Rectal smooth muscle tissue (tissue), 1 donor: ENCODE measurements at regions not wholly inside any gene's neighbourhood (a gene's known extent, or its start where the extent isn't known, plus 50 kb on each side); places are given as distances from the start of the nearest gene placed in this dataset.
"Not testable (repeated sequence)": the region's sequence is repeated elsewhere in the genome, so short reads cannot be mapped to it uniquely, and the experiment has no call there.

Experiments
- H3K27ac ChIP-seq: one replicate; pipeline ENCODE4 v1.7.0; 2013; ENCODE audit warnings: low read depth, low read length, inconsistent platforms
- H3K27me3 ChIP-seq: one replicate; pipeline ENCODE4 v1.7.0; 2013; ENCODE audit warnings: low read length; ENCODE audit not compliant: control insufficient read depth, insufficient read depth
- H3K36me3 ChIP-seq: one replicate; pipeline ENCODE4 v1.7.0; 2013; ENCODE audit warnings: low read length; ENCODE audit not compliant: control insufficient read depth, insufficient read depth
- H3K4me1 ChIP-seq: one replicate; pipeline ENCODE4 v1.7.0; 2013; ENCODE audit warnings: low read length; ENCODE audit not compliant: control insufficient read depth, insufficient read depth
- H3K4me3 ChIP-seq: one replicate; pipeline ENCODE4 v1.7.0; 2013; ENCODE audit warnings: low read length
- H3K9ac ChIP-seq: one replicate; pipeline ENCODE4 v1.7.0; 2013; ENCODE audit warnings: low read length

- no peak overlapping the region for H3K27ac ChIP-seq
- no peaks in the 10 kb centered on the region for H3K4me1 ChIP-seq
- H3K9ac ChIP-seq, result no peak overlapping the region
- H3K4me3 ChIP-seq, result no peak overlapping the region
- no peaks in the 10 kb centered on the region for H3K27me3 ChIP-seq
- no peaks in the 10 kb centered on the region for H3K36me3 ChIP-seq
Observed at GRCh38 chr18:67140495-67140894, 376.0 kb downstream of the DSEL start.

- Histone ChIP-seq H3K27me3 (no peaks in the 10 kb centered on the region), H3K36me3 (no peaks in the 10 kb centered on the region), H3K4me3 (no peak overlapping the region), H3K4me1 (no peaks in the 10 kb centered on the region), H3K27ac (no peak overlapping the region), H3K9ac (no peak overlapping the region)
Observed at GRCh38 chr18:67139899-67140298, 376.6 kb downstream of the DSEL start.

- H3K36me3 ChIP-seq, result no peaks in the 10 kb centered on the region
- H3K4me1 ChIP-seq, result no peaks in the 10 kb centered on the region
- no peak overlapping the region for H3K9ac ChIP-seq
- no peak overlapping the region for H3K27ac ChIP-seq
- H3K27me3 ChIP-seq, result no peaks in the 10 kb centered on the region
- no peak overlapping the region for H3K4me3 ChIP-seq
Observed at GRCh38 chr18:67135981-67136380, 380.5 kb downstream of the DSEL start.

- Histone ChIP-seq H3K9ac (no peak overlapping the region), H3K27me3 (no peaks in the 10 kb centered on the region), H3K4me3 (no peak overlapping the region)
Observed at GRCh38 chr18:67134911-67135310, 381.6 kb downstream of the DSEL start.

GRCh38 chr18:67133669-67134068, 382.9 kb downstream of the DSEL start:
- H3K4me1 ChIP-seq, result no peaks in the 10 kb centered on the region
- H3K9ac ChIP-seq, result no peak overlapping the region
- H3K27me3 ChIP-seq, result no peaks in the 10 kb centered on the region
- H3K4me3 ChIP-seq, result no peak overlapping the region
- H3K36me3 ChIP-seq, result no peaks in the 10 kb centered on the region
- no peak overlapping the region for H3K27ac ChIP-seq

More at GRCh38 chr18:67134911-67135310, 381.6 kb downstream of the DSEL start:
- Histone ChIP-seq H3K4me1 (no peaks in the 10 kb centered on the region), H3K36me3 (no peaks in the 10 kb centered on the region), H3K27ac (no peak overlapping the region)

- Histone ChIP-seq H3K36me3 (no peaks in the 10 kb centered on the region), H3K9ac (no peak overlapping the region), H3K4me1 (no peaks in the 10 kb centered on the region), H3K4me3 (no peak overlapping the region), H3K27me3 (no peaks in the 10 kb centered on the region), H3K27ac (no peak overlapping the region)
Observed at GRCh38 chr18:67132919-67133318, 383.6 kb downstream of the DSEL start.

GRCh38 chr18:67131498-67131897, 385.0 kb downstream of the DSEL start:
- no peak overlapping the region for H3K27ac ChIP-seq
- no peak overlapping the region for H3K9ac ChIP-seq
- H3K27me3 ChIP-seq, result no peaks in the 10 kb centered on the region
- H3K36me3 ChIP-seq, result no peaks in the 10 kb centered on the region
- H3K4me3 ChIP-seq, result no peak overlapping the region
- H3K4me1 ChIP-seq, result no peaks in the 10 kb centered on the region

GRCh38 chr18:67126751-67127150, 389.8 kb downstream of the DSEL start:
- H3K27ac ChIP-seq, H3K27me3 ChIP-seq, H3K36me3 ChIP-seq, H3K4me1 ChIP-seq, H3K9ac ChIP-seq, H3K4me3 ChIP-seq: not testable (repeated sequence)

GRCh38 chr18:67123901-67124300, 392.6 kb downstream of the DSEL start:
- H3K36me3 ChIP-seq, result no peaks in the 10 kb centered on the region
- no peak overlapping the region for H3K9ac ChIP-seq
- H3K27me3 ChIP-seq, result no peaks in the 10 kb centered on the region
- no peak overlapping the region for H3K4me3 ChIP-seq
- no peaks in the 10 kb centered on the region for H3K4me1 ChIP-seq
- H3K27ac ChIP-seq, result no peak overlapping the region

- H3K4me3 ChIP-seq, result no peak overlapping the region
- no peak overlapping the region for H3K27ac ChIP-seq
- H3K4me1 ChIP-seq, result no peaks in the 10 kb centered on the region
- no peak overlapping the region for H3K9ac ChIP-seq
- H3K27me3 ChIP-seq, result no peaks in the 10 kb centered on the region
- no peaks in the 10 kb centered on the region for H3K36me3 ChIP-seq
Observed at GRCh38 chr18:67117804-67118203, 398.7 kb downstream of the DSEL start.

- Histone ChIP-seq H3K36me3 (no peaks in the 10 kb centered on the region), H3K4me3 (no peak overlapping the region), H3K27me3 (no peaks in the 10 kb centered on the region), H3K4me1 (no peaks in the 10 kb centered on the region), H3K27ac (no peak overlapping the region), H3K9ac (no peak overlapping the region)
Observed at GRCh38 chr18:67109535-67109934, 407.0 kb downstream of the DSEL start.

- no peak overlapping the region for H3K27ac ChIP-seq
- H3K27me3 ChIP-seq, result no peaks in the 10 kb centered on the region
- H3K4me3 ChIP-seq, result no peak overlapping the region
- no peaks in the 10 kb centered on the region for H3K4me1 ChIP-seq
- no peak overlapping the region for H3K9ac ChIP-seq
- H3K36me3 ChIP-seq, result no peaks in the 10 kb centered on the region
Observed at GRCh38 chr18:67108894-67109293, 407.6 kb downstream of the DSEL start.

GRCh38 chr18:67104700-67105284, 411.7 kb downstream of the DSEL start:
- H3K36me3 ChIP-seq, result no peaks in the 10 kb centered on the region
- H3K4me3 ChIP-seq, result no peak overlapping the region

More at GRCh38 chr18:67104700-67105284, 411.7 kb downstream of the DSEL start:
- Histone ChIP-seq H3K9ac (no peak overlapping the region), H3K27ac (no peak overlapping the region), H3K4me1 (no peaks in the 10 kb centered on the region), H3K27me3 (no peaks in the 10 kb centered on the region)
